ENCODE measurements at regions not wholly inside any gene's neighbourhood (a gene's known extent, or its start where the extent isn't known, plus 50 kb on each side); places are given as distances from the start of the nearest gene placed in this dataset.

DNA sequence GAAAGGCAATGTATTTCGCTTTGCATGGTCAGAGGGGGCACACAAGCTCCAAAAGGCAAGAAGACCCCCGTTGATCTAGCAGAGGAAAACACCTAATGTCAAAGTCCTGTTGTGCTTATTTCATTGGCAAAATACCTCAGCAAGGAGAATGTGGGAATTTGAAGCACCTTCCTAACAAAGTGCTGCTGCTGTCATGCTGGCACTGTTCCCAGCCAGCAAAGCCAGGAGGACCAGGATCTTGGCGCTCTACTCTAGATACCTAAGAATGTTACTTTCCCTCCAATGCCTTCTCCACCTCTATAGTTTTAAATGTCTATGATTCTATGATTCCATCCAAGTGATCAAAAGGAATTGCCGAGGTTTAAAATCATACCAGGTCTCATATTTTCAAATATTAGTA lies 867.9 kb upstream of the POU3F3 start:
- Histone ChIP-seq H3K4me3 (ENCODE audit: low read depth, low read length) (no peak overlapping the region), H3K9me3 (ENCODE audit: control insufficient read depth, low read length) (no peaks in the 10 kb centered on the region), H3K79me2 (no peaks in the 10 kb centered on the region), H3K4me1 (no peaks in the 10 kb centered on the region), H3K27me3 (ENCODE audit: control insufficient read depth, insufficient read depth, low read length) (no peaks in the 10 kb centered on the region), H3K27ac (no peak overlapping the region), H2AFZ (no peak overlapping the region), H3K4me2 (ENCODE audit: low read length) (no peak overlapping the region), H3K36me3 (ENCODE audit: control insufficient read depth, insufficient read depth, low read length) (no peaks in the 10 kb centered on the region), H3K9ac (no peak overlapping the region)
- TF ChIP-seq, protein P1, sequence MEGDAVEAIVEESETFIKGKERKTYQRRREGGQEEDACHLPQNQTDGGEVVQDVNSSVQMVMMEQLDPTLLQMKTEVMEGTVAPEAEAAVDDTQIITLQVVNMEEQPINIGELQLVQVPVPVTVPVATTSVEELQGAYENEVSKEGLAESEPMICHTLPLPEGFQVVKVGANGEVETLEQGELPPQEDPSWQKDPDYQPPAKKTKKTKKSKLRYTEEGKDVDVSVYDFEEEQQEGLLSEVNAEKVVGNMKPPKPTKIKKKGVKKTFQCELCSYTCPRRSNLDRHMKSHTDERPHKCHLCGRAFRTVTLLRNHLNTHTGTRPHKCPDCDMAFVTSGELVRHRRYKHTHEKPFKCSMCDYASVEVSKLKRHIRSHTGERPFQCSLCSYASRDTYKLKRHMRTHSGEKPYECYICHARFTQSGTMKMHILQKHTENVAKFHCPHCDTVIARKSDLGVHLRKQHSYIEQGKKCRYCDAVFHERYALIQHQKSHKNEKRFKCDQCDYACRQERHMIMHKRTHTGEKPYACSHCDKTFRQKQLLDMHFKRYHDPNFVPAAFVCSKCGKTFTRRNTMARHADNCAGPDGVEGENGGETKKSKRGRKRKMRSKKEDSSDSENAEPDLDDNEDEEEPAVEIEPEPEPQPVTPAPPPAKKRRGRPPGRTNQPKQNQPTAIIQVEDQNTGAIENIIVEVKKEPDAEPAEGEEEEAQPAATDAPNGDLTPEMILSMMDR (IDR thresholded peaks at IDR 0.05): no peak

DNA sequence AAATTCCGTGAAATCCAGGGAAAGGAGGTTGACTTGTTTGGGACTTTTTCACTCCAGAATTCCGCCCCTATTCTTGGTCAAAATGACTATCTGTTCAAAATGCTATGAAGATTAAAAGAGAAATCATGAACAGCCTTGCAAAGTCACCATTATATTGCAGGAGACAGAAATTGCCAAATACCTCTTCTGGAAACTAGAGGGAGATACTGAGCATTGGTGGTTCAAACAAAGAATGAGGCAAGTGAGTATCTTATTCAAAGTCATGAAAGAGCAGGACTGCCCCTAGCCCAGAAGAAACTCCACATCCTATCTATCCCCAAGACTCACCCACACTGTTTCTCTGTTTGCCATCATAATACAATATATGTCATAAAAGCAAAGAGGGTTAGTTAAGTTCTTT lies 862.3 kb upstream of the POU3F3 start:
- Histone ChIP-seq H3K27me3 (ENCODE audit: control insufficient read depth, insufficient read depth, low read length) (no peaks in the 10 kb centered on the region), H3K4me1 (no peaks in the 10 kb centered on the region), H3K79me2 (no peaks in the 10 kb centered on the region), H3K9ac (no peak overlapping the region), H3K4me3 (ENCODE audit: low read depth, low read length) (no peak overlapping the region), H3K27ac (no peak overlapping the region), H3K36me3 (ENCODE audit: control insufficient read depth, insufficient read depth, low read length) (no peaks in the 10 kb centered on the region), H3K4me2 (ENCODE audit: low read length) (no peak overlapping the region), H3K9me3 (ENCODE audit: control insufficient read depth, low read length) (no peaks in the 10 kb centered on the region), H2AFZ (no peak overlapping the region)
- TF ChIP-seq, protein P1 (IDR thresholded peaks at IDR 0.05): no peak

GRCh38 chr2:104004821-104005220 lies 849.1 kb upstream of the POU3F3 start:
- Histone ChIP-seq H2AFZ (no peak overlapping the region), H3K27me3 (ENCODE audit: control insufficient read depth, insufficient read depth, low read length) (no peaks in the 10 kb centered on the region), H3K9ac (no peak overlapping the region), H3K36me3 (ENCODE audit: control insufficient read depth, insufficient read depth, low read length) (no peaks in the 10 kb centered on the region), H3K4me3 (ENCODE audit: low read depth, low read length) (no peak overlapping the region), H3K27ac (no peak overlapping the region), H3K4me2 (ENCODE audit: low read length) (no peak overlapping the region), H3K9me3 (ENCODE audit: control insufficient read depth, low read length) (no peaks in the 10 kb centered on the region), H3K4me1 (no peaks in the 10 kb centered on the region), H3K79me2 (no peaks in the 10 kb centered on the region)
- TF ChIP-seq, protein P1 (IDR thresholded peaks at IDR 0.05): no peak

DNA sequence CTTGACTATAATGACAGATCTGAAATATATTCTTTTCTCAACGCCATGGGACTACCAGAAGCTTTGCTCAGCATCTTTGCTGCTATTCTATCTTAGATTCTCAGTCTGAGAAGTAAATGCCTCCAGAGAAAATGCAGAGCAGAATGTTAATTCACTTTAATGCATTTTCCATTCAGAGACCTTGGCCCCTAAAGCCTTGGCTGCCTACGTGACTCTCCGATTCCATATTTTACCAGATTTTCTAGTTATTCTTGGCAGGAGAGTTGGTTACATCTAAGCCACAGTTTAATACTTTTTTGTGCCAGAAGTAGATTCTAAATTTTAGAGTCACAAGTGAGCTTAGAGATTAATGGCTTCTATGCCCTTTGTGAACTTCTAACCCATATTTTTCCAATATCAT lies 837.1 kb upstream of the POU3F3 start:
- Histone ChIP-seq H3K9me3 (ENCODE audit: control insufficient read depth, low read length) (no peaks in the 10 kb centered on the region), H3K4me2 (ENCODE audit: low read length) (no peak overlapping the region), H3K27ac (no peak overlapping the region), H3K4me3 (ENCODE audit: low read depth, low read length) (no peak overlapping the region), H3K36me3 (ENCODE audit: control insufficient read depth, insufficient read depth, low read length) (no peaks in the 10 kb centered on the region), H3K9ac (no peak overlapping the region), H2AFZ (no peak overlapping the region), H3K27me3 (ENCODE audit: control insufficient read depth, insufficient read depth, low read length) (no peaks in the 10 kb centered on the region), H3K79me2 (no peaks in the 10 kb centered on the region), H3K4me1 (no peaks in the 10 kb centered on the region)
- TF ChIP-seq, protein P1 (IDR thresholded peaks at IDR 0.05): no peak

DNA sequence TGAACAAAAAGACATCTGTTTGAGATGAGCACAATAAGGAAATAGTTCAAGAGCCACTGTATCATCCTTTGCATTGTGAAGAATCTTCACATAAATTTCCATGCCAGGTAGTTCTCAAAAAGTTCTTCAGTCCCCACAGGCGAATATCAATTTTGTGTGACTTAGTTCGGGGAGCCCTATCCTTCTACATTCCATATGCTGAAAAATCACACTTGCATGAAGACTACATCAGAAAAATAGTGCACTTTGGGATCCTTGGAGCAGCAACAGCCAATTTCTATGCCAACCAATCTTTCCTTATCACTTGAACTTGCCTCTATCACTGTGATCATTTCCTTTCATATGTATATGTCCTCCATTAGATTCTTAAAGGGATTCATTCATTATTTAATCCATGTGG lies 830.6 kb upstream of the POU3F3 start:
- Histone ChIP-seq H3K4me2 (ENCODE audit: low read length) (no peak overlapping the region), H3K36me3 (ENCODE audit: control insufficient read depth, insufficient read depth, low read length) (no peaks in the 10 kb centered on the region), H3K79me2 (no peaks in the 10 kb centered on the region), H3K9ac (no peak overlapping the region), H3K27ac (no peak overlapping the region), H2AFZ (no peak overlapping the region), H3K4me3 (ENCODE audit: low read depth, low read length) (no peak overlapping the region), H3K4me1 (no peaks in the 10 kb centered on the region), H3K9me3 (ENCODE audit: control insufficient read depth, low read length) (no peaks in the 10 kb centered on the region), H3K27me3 (ENCODE audit: control insufficient read depth, insufficient read depth, low read length) (no peaks in the 10 kb centered on the region)
- TF ChIP-seq, protein P1 (IDR thresholded peaks at IDR 0.05): no peak
